DMS79 treated with DMSO at 0.1 percent for 48 hours (cell line): ENCODE measurements at regions not wholly inside any gene's neighbourhood (a gene's known extent, or its start where the extent isn't known, plus 50 kb on each side); places are given as distances from the start of the nearest gene placed in this dataset.

Experiments used
- DNase-seq: peaks from one replicate; lab custom pipeline; 2025; lab: John Stamatoyannopoulos, UW

DNA sequence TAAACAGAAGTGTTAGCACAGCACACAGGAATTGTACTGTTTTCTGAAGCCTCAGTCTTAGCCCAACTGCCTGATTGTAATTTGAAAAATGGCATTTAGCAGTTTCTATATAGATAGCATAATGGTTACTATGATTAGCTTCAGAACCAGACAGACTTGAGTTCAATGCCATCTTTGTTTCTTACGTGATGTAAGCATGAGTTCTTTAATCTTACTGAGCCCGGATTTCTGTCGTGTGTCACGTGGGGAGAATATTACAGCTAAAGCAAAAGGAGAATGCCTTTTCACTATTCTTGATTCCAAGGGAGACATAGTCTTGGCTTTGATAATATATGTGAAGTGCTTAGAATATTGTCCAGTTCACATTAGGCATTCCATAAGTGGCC lies 407.3 kb downstream of the STIM2 start:
- no peak for DNase-seq

DNA sequence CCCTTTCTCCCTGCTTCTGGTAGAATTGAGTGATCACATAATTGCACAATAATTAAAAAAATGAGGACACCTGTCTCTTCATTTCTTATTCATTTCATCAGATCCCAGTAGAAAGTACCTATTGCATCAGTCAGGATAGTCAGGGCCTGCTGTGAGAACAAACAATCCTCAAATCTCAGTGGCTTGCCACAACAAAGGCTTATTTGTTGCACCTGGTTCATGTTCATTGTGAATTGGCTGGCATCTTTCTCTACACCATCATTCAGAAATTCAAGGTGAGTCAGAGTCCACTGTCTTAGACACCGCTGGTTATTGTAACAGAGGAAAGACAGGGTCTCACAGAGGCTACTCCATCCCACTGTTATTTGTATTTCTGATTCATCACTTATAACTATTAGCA lies 409.8 kb downstream of the STIM2 start:
- no peak for DNase-seq

DNA sequence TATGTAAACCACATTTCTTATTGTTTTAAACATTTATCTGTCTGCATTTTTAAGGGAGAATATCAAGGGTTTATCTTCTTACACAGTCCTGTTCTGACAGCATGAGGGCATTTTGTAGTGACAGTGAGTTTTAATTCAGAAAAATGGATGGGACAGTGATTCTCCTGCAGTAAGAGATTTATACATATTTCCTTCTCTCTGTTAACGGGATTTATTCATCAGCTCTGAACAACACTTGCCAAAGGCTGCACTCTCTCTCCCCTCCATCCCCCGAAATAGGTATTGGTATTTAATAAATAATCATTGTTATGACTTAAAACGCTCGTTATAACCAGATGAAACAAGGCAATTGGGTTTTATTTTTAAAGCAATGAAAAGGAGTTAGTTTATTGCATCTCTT lies 410.9 kb downstream of the STIM2 start:
- DNase-seq = no peak

GRCh38 chr4:27272217-27272616 lies 411.6 kb downstream of the STIM2 start:
- no peak for DNase-seq

DNA sequence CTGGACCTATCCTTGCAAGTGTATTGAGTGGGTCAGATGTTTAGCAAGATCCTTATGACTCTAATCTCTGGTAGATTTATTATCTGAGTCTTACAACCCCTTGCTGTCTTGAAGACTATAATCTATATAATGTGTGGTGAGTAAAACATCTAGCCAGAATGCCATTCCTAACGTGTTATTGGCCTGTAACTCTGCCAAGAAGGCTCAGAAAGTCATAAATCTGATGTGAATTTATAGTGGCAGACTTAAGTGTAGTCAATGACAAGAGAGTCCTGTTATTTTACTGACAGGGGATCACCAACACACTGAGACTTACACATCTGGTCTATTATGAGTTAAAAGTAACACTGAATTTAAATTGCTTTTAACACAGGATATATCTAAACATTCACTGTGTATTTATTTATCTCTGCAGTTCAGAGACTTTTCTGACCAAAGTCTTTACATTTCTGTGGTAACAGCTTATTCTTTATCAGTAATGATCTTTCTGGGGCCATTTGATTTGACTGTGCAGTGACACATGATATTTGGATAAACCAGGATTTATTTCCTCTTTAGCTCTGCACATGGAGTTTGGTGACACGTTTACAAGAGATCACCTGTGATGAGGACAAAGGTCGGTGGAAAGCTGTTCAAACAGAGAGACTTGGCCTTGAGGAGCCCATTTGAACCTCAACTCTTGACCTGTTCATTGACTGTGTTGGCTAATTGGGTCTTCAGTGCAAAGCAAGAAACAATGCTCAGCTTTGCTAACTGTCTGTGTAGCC lies 415.8 kb downstream of the STIM2 start:
- no peak for DNase-seq

DNA sequence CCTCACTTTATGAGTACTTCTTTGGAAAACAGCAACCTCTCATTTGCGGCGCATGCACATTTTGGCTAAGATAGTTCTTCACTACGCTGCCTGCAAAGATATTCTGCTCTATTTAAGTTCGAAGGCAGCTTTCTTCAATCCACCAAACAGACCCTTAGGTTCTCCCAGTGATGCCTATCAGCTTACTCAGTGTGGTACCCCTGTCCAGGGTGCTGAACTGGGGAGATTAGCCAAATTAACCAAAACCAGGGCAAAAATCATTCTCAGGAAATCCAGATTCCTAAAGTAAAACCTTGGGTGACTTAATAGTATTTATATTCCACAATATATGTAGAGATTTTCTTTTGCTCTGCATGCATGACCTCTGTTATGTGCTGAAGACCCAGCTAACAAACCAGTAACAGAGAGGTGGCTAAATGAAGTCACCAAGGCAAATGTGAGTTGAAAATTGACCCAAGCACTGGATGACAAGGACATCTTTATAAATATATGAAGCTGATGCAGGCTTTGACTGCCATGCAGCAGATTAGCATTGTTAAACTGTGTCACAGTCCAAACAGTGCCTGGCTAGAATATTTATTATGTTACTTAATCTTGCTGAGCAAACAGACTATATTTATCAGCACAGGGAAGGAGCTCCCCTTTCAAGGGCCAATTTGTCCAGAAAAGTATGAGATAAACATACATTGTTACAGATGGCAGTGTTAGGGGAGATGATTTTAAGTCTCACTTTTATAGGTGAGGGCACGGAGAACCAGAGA lies 418.2 kb downstream of the STIM2 start:
- no peak for DNase-seq

DNA sequence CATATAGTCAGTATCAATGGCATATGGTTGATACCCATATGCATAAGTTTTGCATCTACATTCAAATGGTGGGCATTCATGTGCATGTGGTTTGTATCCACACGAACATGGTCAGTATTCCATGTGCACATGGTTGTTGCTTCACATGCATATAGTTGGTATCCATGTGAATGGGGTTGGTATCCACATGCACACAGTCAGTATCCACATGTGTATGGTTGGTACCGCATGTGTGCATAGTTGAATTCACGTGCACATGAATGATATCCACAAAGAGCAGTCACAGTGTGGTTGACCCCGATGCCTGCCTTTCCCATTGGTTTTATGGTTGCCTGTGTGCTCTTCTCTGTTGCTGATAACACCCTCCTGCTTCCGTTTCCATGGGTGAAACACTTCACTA lies 427.9 kb downstream of the STIM2 start:
- no peak for DNase-seq

- no peak for DNase-seq
Observed at GRCh38 chr4:27289704-27290103, 429.1 kb downstream of the STIM2 start.

DNA sequence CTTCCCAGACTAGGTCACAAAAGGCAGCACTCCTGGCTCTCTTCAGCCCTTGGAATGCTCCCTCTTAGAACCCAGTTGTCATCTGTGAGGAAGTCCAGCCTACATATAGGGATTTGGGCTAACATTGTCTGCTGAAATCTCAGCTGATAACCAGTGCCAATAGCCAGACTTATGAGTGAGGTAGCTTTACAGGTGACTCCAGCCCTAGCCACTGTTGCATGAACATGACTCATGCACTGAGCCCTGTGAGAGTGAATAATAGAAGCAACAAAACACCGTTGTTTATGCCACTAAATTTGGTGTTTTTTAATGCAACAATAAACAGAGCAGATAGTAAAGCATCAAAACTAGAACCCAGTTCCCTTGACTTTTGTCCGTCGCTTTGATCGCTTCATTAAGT lies 433.2 kb downstream of the STIM2 start:
- no peak for DNase-seq

- no peak for DNase-seq
Observed at GRCh38 chr4:27304751-27305150, 444.1 kb downstream of the STIM2 start.

DNA sequence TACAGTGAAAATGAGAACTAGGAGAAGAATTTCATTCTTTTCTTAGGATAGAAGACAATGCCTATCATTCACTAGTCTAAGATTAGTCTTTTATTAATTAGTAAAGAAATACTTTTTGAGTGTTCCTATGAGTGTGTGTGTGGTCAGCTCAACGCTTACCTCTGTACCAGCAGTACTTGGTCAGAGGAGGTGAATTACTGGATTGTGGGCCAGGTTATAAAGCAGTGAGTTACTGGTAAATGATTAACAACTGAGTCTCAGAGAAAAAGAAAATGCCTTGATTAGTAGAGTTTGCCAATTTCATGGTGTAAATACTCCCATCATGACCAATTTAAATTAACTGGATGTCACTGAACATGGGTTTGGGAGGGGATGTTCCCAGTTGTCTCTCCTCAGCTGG lies 444.6 kb downstream of the STIM2 start:
- no peak for DNase-seq

DNA sequence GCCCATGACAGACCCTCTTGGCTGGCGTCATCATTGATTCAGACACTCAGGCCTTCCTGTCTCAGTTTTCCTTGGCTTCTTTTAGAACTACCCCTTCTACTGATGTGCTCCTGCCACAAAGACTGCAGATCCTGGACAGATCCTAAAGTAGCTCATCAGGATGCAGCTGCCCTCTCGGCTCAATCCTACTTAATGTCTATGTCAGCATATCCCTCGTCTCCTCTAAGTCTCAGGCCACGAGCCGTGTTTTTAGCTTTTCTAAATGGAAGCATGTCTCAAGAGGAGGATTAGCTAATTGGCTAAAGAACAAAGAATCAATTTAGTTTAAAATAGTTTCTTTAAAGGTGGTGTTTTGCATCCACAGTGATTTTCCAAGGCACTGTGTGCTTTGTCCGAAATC lies 447.7 kb downstream of the STIM2 start:
- no peak for DNase-seq

DNA sequence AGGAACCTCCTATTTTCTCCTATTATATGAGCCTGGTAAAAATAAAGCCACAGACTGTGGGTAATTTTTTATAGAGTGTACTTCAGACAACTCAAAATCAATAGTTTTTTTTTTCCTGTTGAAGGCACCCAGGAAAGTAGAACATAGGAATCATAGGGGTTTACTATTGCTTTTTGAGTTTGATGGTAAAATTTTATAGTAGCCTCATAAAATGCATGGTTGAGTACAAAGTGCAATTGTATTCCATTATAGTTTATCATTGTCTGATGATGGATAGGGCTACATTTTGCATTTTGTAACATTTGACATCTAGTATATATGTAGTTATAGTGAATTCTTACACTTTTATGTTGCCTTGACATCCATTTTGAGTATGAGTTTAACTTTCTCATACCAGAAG lies 455.0 kb downstream of the STIM2 start:
- no peak for DNase-seq

GRCh38 chr4:27316176-27316575 lies 455.5 kb downstream of the STIM2 start:
- DNase-seq = no peak

GRCh38 chr4:27318740-27319139 lies 458.1 kb downstream of the STIM2 start:
- DNase-seq = no peak

DNA sequence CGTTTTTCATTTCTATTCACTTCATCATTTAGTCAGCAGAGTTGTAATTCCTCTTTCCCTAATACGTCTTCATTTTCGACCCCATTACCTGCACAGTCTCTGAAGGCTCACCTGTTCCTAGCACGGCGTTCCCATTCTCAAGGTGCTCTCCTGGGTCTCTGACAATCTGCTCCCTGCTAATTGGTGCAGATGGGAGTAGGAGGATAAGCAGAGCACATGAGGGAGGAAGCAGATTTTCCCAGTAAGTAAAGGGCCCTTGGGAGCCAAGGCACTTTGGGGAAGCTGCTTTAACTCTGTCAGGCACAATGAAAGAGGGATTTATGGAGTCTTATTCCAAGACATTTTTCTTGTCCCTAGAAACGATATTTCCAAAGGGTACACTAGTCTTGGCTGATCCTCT lies 466.4 kb downstream of the STIM2 start:
- no peak for DNase-seq

DNA sequence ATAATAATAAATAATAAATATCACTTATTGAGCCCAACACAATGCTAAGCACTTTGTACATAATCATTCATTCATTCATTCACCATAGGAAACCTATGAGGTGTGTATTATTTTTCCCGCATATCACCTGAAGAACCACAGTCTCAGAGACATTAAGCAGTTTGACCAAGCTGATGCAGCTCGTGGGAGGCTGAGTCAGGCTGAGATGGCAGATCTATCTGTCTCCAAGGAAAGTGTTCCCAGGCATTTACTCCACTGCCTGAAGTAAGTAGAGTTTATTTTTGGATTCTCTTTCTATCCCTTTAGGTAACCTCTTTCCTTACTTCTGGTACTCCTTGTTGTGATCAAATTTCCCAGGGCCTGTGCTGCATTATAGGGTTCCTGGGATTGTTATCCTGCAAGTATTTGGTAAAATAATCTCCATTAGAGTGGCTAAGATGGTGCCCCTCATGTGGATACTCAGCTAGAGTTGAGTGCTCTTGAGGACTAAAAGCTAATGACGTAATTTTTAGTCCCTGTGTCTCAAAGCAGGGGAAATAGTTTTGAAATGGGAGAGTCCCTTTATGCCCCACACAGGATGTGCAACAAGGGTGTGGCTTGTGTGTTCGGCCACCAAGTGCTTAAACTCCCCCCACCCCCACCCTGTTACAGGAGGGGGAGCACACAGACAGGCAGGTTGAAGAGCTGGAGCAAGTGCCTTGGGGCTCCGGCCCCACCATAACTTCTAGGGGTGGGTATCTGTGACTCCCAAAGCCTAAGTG lies 467.0 kb downstream of the STIM2 start:
- no peak for DNase-seq

- no peak for DNase-seq
Observed at GRCh38 chr4:27338530-27338929, 477.9 kb downstream of the STIM2 start.

DNA sequence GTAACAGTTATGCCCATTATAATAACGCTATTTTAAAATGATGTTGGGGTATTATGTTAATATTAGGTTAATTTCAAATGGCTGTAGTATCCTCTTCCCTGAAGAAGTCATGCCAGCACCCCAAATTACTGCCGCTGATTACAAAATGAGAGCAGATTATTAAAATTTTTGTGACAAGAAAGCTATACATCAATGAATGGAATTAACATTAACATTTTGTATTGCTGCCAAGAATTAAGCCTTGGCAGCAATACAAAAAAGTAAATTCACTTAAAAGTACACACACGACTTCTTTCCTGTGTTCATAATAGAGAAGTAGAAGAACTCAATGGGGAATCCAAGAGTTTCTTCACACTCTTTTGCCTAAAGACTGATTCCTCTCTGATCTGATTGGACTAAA lies 482.8 kb downstream of the STIM2 start:
- DNase-seq = no peak

- no peak for DNase-seq
Observed at GRCh38 chr4:27350161-27350560, 489.5 kb downstream of the STIM2 start.

- no peak for DNase-seq
Observed at GRCh38 chr4:27357283-27357682, 496.6 kb downstream of the STIM2 start.

DNA sequence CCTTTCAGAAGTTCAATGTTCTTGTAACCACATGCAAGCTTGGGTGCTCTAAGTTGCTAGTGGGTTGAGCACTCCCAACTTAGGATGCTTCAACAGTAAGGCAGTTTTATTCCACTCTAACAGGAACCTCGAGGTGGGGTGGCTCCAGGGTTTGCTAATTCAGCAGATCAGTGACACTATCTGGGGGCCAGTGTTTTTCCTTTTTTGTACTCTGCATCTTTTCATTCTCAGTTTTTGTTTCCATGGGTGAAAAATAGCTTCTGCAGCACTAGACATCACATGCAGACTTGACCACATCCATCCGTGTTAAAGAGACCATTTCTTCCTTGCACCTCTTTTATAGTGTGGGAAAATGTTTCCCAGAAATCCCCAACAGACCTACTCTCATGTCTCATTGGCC lies 497.6 kb downstream of the STIM2 start:
- DNase-seq = no peak

GRCh38 chr4:27360131-27360530 lies 499.5 kb downstream of the STIM2 start:
- no peak for DNase-seq
